Uterus (tissue), 3 donors: ENCODE measurements at regions not wholly inside any gene's neighbourhood (a gene's known extent, or its start where the extent isn't known, plus 50 kb on each side); places are given as distances from the start of the nearest gene placed in this dataset.

Experiments used
- DNase-seq, 2 donors: peaks; one replicate each; pipeline ENCODE4 v3.0.0-alpha.2; 2019 to 2020
- H3K27ac ChIP-seq, 2 donors: fragments of 200-600 bp; sonication (generic); 1 replicate in 1 of 2; 2 replicates in 1 of 2; pipeline ENCODE4 v1.5.1; 2016 to 2018
- H3K27me3 ChIP-seq, 2 donors: fragments of 200-600 bp; sonication (generic); one replicate each; pipeline ENCODE4 v1.5.1; 2018 to 2019; ENCODE audit warnings: control low read depth in 1 of 2
- H3K36me3 ChIP-seq, 2 donors: fragments of 200-600 bp; sonication (generic); one replicate each; pipeline ENCODE4 v1.5.1; 2019; ENCODE audit warnings: control low read depth in 1 of 2
- H3K4me1 ChIP-seq, 2 donors: fragments of 200-600 bp; sonication (generic); one replicate each; pipeline ENCODE4 v1.5.1; 2018 to 2019; ENCODE audit warnings: control low read depth in 1 of 2
- H3K4me3 ChIP-seq, 2 donors: fragments of 200-600 bp; sonication (generic); 1 replicate in 1 of 2; 2 replicates in 1 of 2; pipeline ENCODE4 v1.5.1; 2018 to 2019; ENCODE audit warnings: mild to moderate bottlenecking in 1 of 2
- H3K9me3 ChIP-seq, 2 donors: fragments of 200-600 bp; sonication (generic); one replicate each; pipeline ENCODE4 v1.5.1; 2019; ENCODE audit warnings: control low read depth in 1 of 2
- POLR2A ChIP-seq, 2 donors: fragments of 450-650 bp; IDR thresholded peaks; one replicate each; pipeline ENCODE4 v1.6.1; 2016; ENCODE audit warnings: antibody characterized with exemption in 2 of 2, mild to moderate bottlenecking in 1 of 2, moderate library complexity in 1 of 2
- intact Hi-C: fragments of 100-400 bp; cut with DNase I; formaldehyde crosslinking; loops from one replicate; pipeline ENCODE4 v1.15.1; 2023; ENCODE audit warnings: low total_unique reads
- TF ChIP-seq, protein P1 (sequence below), 4 experiments: fragments of 200-600 bp in 2 of 4; fragments of 450-650 bp in 2 of 4; sonication (generic) in 2 of 4; IDR thresholded peaks; one replicate each; pipeline ENCODE4 v1.5.1; 2016 to 2019; ENCODE audit warnings: antibody characterized with exemption in 4 of 4, mild to moderate bottlenecking in 2 of 4, moderate library complexity in 1 of 4
- donor health status: DM: yes; HTN: yes; CAD: no.

GRCh38 chrX:95218976-95219375, 1465.7 kb upstream of the DIAPH2 start:
- intact Hi-C loops = no loop called here
- peaks cover 0 to 3% of the 10 kb centered on the region in 2 donors for H3K27me3 ChIP-seq
- no peaks in the 10 kb centered on the region for H3K9me3 ChIP-seq
- no peak overlapping the region for H3K4me3 ChIP-seq
- no peak for DNase-seq
- no peaks in the 10 kb centered on the region for H3K36me3 ChIP-seq
- H3K27ac ChIP-seq = no peak overlapping the region
- no peaks in the 10 kb centered on the region for H3K4me1 ChIP-seq
- TF ChIP-seq, protein P1, sequence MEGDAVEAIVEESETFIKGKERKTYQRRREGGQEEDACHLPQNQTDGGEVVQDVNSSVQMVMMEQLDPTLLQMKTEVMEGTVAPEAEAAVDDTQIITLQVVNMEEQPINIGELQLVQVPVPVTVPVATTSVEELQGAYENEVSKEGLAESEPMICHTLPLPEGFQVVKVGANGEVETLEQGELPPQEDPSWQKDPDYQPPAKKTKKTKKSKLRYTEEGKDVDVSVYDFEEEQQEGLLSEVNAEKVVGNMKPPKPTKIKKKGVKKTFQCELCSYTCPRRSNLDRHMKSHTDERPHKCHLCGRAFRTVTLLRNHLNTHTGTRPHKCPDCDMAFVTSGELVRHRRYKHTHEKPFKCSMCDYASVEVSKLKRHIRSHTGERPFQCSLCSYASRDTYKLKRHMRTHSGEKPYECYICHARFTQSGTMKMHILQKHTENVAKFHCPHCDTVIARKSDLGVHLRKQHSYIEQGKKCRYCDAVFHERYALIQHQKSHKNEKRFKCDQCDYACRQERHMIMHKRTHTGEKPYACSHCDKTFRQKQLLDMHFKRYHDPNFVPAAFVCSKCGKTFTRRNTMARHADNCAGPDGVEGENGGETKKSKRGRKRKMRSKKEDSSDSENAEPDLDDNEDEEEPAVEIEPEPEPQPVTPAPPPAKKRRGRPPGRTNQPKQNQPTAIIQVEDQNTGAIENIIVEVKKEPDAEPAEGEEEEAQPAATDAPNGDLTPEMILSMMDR (IDR thresholded peaks at IDR 0.05) = no peak
- TF ChIP-seq POLR2A (IDR thresholded peaks at IDR 0.05) = no peak

DNA sequence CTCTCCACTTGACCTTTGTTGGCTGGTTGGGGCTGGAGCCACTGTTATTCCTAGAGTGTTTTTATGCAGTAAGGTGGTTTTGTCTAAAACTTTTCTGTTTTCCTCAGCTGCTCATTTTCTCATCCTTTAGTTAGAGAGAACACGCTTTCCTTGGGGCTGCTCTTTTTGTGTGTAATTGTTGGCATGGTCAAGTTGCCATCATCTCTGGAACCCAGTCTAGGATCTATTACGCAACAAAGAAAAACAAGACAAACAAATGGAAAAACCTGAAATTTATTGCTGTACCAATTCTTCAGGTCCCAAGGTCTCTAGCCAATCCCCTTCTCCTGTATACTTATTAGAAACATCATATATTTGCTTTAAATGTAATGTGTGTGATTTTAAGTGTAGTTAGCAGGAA, 1436.3 kb upstream of the DIAPH2 start:
- H3K27me3 ChIP-seq = peaks cover 0 to 4% of the 10 kb centered on the region in 2 donors
- no peak for DNase-seq
- H3K4me1 ChIP-seq = no peaks in the 10 kb centered on the region
- intact Hi-C loops = no loop called here
- H3K27ac ChIP-seq = no peak overlapping the region
- H3K4me3 ChIP-seq = no peak overlapping the region
- H3K9me3 ChIP-seq = no peaks in the 10 kb centered on the region
- TF ChIP-seq, protein P1 (IDR thresholded peaks at IDR 0.05) = no peak
- TF ChIP-seq POLR2A (IDR thresholded peaks at IDR 0.05) = no peak
- H3K36me3 ChIP-seq = no peaks in the 10 kb centered on the region

DNA sequence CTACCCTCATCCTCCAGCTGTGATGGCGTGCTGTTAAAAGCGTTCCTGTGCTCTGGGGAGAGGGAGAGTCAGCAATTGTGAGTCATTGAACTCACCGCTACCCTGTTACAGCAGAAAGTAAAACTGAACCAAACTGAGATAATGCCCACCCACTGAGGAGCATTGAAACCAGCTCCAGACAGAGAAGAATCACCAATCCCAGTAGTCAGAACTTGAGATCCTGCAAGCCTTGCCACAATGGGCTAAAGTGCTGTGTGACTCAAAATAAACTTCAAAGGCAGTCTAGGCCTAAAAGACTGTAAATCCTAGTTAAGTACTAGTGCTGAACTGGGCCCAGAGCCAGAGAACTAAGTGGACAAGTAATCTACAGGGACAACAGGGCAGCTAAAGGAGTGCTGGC, 1394.2 kb upstream of the DIAPH2 start:
- no peak overlapping the region for H3K27ac ChIP-seq
- DNase-seq = no peak
- intact Hi-C loops = no loop called here
- no peaks in the 10 kb centered on the region for H3K27me3 ChIP-seq
- H3K36me3 ChIP-seq = no peaks in the 10 kb centered on the region
- no peaks in the 10 kb centered on the region for H3K9me3 ChIP-seq
- TF ChIP-seq, protein P1 (IDR thresholded peaks at IDR 0.05) = no peak
- no peak overlapping the region for H3K4me3 ChIP-seq
- H3K4me1 ChIP-seq = no peaks in the 10 kb centered on the region

DNA sequence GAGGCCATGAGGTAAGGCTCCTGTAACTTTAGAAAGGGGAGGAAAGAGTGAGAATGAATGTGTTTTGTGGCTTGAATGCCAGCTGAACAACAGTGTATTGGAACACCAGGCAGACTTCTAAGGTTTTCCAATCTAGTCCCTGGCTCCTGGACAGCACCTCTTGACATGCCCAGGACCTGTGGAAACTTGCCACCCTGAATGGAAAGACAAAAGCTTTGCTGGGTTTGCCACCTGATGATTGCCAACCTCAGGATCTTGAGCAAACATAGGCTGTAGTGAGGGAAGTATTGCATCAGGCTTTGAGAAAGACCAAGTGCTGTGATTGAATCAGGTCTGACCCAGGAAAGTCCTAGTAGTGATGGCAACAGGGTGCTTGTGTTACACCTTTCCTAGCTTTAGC, 1393.1 kb upstream of the DIAPH2 start:
- H3K4me3 ChIP-seq = no peak overlapping the region
- TF ChIP-seq, protein P1 (IDR thresholded peaks at IDR 0.05) = no peak
- no peak for TF ChIP-seq POLR2A (IDR thresholded peaks at IDR 0.05)
- intact Hi-C loops = no loop called here
- H3K27ac ChIP-seq = no peak overlapping the region
- H3K4me1 ChIP-seq = no peaks in the 10 kb centered on the region
- no peaks in the 10 kb centered on the region for H3K36me3 ChIP-seq
- no peaks in the 10 kb centered on the region for H3K9me3 ChIP-seq
- no peak for DNase-seq
- H3K27me3 ChIP-seq = no peaks in the 10 kb centered on the region

DNA sequence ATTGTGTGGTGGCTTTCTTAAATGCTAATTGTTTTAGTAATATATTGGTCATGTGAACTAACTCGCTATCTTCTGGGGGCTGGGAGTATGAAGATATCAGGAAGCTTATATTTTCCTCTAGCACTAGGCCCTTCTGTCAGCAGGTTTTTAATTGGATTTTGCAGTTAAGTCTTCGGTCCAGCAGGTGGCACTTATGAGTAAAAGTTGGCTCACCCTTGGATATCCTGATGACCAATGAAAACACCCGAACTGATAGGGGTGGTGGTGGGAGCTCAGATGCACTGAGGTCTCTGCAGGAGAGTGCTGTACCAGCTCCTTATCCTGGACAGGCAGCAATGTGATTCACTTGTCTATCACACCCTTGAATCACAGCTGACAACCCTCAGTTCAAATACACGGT, 1365.8 kb upstream of the DIAPH2 start:
- intact Hi-C loops = no loop called here
- no peak overlapping the region for H3K4me3 ChIP-seq

More for the DNA sequence above, 1365.8 kb upstream of the DIAPH2 start:
- Histone ChIP-seq H3K4me1 (no peaks in the 10 kb centered on the region), H3K27ac (no peak overlapping the region), H3K9me3 (no peaks in the 10 kb centered on the region), H3K36me3 (no peaks in the 10 kb centered on the region), H3K27me3 (no peaks in the 10 kb centered on the region)
- DNase-seq = no peak
- TF ChIP-seq, protein P1 (IDR thresholded peaks at IDR 0.05) = no peak
- no peak for TF ChIP-seq POLR2A (IDR thresholded peaks at IDR 0.05)
